ENCODE measurements at regions not wholly inside any gene's neighbourhood (a gene's known extent, or its start where the extent isn't known, plus 50 kb on each side); places are given as distances from the start of the nearest gene placed in this dataset.

- ATAC-seq (no peak), DNase-seq (ENCODE audit: low spot score) (no peak)
- TF ChIP-seq CREB1 (CRISPR knock-in tag; IDR thresholded peaks at IDR 0.05; ENCODE audit: low read depth) (no peak), ETS1 (IDR thresholded peaks at IDR 0.05) (no peak), ZNF331 (CRISPR knock-in tag; IDR thresholded peaks at IDR 0.05; ENCODE audit: low read depth) (no peak), POLR2AphosphoS5 (IDR thresholded peaks at IDR 0.05; ENCODE audit: low read depth) (no peak), ZNF114 (CRISPR knock-in tag; IDR thresholded peaks at IDR 0.05) (no peak), STAT1 (IDR thresholded peaks at IDR 0.05; ENCODE audit: unreplicated experiment) (no peak), JUNB (IDR thresholded peaks at IDR 0.05; ENCODE audit: unreplicated experiment) (no peak), NANOG (IDR thresholded peaks at IDR 0.05; ENCODE audit: borderline replicate concordance) (no peak), ZNF462 (CRISPR knock-in tag; IDR thresholded peaks at IDR 0.05) (no peak), EZH2 (IDR thresholded peaks at IDR 0.05; ENCODE audit: low read depth, unreplicated experiment) (no peak), EZH2phosphoT487 (IDR thresholded peaks at IDR 0.05; ENCODE audit: unreplicated experiment) (no peak)
- TF ChIP-seq, protein P1, sequence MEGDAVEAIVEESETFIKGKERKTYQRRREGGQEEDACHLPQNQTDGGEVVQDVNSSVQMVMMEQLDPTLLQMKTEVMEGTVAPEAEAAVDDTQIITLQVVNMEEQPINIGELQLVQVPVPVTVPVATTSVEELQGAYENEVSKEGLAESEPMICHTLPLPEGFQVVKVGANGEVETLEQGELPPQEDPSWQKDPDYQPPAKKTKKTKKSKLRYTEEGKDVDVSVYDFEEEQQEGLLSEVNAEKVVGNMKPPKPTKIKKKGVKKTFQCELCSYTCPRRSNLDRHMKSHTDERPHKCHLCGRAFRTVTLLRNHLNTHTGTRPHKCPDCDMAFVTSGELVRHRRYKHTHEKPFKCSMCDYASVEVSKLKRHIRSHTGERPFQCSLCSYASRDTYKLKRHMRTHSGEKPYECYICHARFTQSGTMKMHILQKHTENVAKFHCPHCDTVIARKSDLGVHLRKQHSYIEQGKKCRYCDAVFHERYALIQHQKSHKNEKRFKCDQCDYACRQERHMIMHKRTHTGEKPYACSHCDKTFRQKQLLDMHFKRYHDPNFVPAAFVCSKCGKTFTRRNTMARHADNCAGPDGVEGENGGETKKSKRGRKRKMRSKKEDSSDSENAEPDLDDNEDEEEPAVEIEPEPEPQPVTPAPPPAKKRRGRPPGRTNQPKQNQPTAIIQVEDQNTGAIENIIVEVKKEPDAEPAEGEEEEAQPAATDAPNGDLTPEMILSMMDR (conservative IDR thresholded peaks at IDR 0.05; ENCODE audit: low read depth in 2 of 2), result no peak
- TF ChIP-seq, protein P2, sequence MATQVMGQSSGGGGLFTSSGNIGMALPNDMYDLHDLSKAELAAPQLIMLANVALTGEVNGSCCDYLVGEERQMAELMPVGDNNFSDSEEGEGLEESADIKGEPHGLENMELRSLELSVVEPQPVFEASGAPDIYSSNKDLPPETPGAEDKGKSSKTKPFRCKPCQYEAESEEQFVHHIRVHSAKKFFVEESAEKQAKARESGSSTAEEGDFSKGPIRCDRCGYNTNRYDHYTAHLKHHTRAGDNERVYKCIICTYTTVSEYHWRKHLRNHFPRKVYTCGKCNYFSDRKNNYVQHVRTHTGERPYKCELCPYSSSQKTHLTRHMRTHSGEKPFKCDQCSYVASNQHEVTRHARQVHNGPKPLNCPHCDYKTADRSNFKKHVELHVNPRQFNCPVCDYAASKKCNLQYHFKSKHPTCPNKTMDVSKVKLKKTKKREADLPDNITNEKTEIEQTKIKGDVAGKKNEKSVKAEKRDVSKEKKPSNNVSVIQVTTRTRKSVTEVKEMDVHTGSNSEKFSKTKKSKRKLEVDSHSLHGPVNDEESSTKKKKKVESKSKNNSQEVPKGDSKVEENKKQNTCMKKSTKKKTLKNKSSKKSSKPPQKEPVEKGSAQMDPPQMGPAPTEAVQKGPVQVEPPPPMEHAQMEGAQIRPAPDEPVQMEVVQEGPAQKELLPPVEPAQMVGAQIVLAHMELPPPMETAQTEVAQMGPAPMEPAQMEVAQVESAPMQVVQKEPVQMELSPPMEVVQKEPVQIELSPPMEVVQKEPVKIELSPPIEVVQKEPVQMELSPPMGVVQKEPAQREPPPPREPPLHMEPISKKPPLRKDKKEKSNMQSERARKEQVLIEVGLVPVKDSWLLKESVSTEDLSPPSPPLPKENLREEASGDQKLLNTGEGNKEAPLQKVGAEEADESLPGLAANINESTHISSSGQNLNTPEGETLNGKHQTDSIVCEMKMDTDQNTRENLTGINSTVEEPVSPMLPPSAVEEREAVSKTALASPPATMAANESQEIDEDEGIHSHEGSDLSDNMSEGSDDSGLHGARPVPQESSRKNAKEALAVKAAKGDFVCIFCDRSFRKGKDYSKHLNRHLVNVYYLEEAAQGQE (IDR thresholded peaks at IDR 0.05; ENCODE audit: unreplicated experiment), result no peak
- Histone ChIP-seq H3K27ac (ENCODE audit: low read depth) (no peak overlapping the region), H3K4me2 (no peak overlapping the region), H3K36me3 (ENCODE audit: insufficient read depth) (no peaks in the 10 kb centered on the region), H3F3A (replicated peaks; ENCODE audit: low read depth) (no peaks in the 10 kb centered on the region), H3K9me2 (ENCODE audit: insufficient read depth) (no peaks in the 10 kb centered on the region; the same call in none of the 2 replicates), H2AFZ (no peak overlapping the region), H3K79me2 (replicated peaks; ENCODE audit: insufficient read depth) (no peaks in the 10 kb centered on the region), H4K20me1 (replicated peaks; ENCODE audit: insufficient read depth) (no peaks in the 10 kb centered on the region), H3K4me1 (ENCODE audit: insufficient read depth) (peaks cover 7% of the 10 kb centered on the region), H3K27me3 (ENCODE audit: insufficient read depth) (no peaks in the 10 kb centered on the region), H3K4me3 (no peak overlapping the region)
- Mint-ChIP-seq H3K4me1 (peaks cover 11% of the 10 kb centered on the region; the same call in 2 of the 3 replicates), H3K9me3 (no peaks in the 10 kb centered on the region; the same call in 2 of the 3 replicates), H3K4me3 (no peak overlapping the region), H3K36me3 (ENCODE audit: low read depth) (no peaks in the 10 kb centered on the region), H3K27ac (no peak overlapping the region), H3K27me3 (ENCODE audit: insufficient read depth, low read depth, poor library complexity) (no peaks in the 10 kb centered on the region)
Measured at GRCh38 chr5:30561771-30562170, 631.7 kb upstream of the CDH6 start.

Measured in GM23338 (cell line).